KBM-7 (cell line): ENCODE measurements at regions not wholly inside any gene's neighbourhood (a gene's known extent, or its start where the extent isn't known, plus 50 kb on each side); places are given as distances from the start of the nearest gene placed in this dataset.

Experiments used
- DNase-seq: peaks from one replicate; pipeline ENCODE4 v3.0.0-alpha.2; 2015
- in situ Hi-C: fragments of 300-500 bp; cut with MboI; formaldehyde crosslinking; loops from 2 replicates; pipeline ENCODE4 v1.14.3; 2020; ENCODE audit warnings: low sequenced_read_pairs, low pct_unique_long_range_greater_than_20kb, mixed read lengths

GRCh38 chr4:107138433-107138832, 102.3 kb upstream of the DKK2 start:
- in situ Hi-C loops: no loop called here
- DNase-seq: no peak

- DNase-seq: no peak
- in situ Hi-C loops: no loop called here
These were observed 98.0 kb upstream of the DKK2 start for GRCh38 chr4:107133965-107134653.

GRCh38 chr4:107131295-107131694, 95.2 kb upstream of the DKK2 start:
- in situ Hi-C loops: no loop called here

GRCh38 chr4:107130157-107130556, 94.0 kb upstream of the DKK2 start:
- in situ Hi-C loops: no loop called here
- DNase-seq: no peak

More at GRCh38 chr4:107131295-107131694, 95.2 kb upstream of the DKK2 start:
- no peak for DNase-seq

GRCh38 chr4:107129611-107130010, 93.5 kb upstream of the DKK2 start:
- in situ Hi-C loops: no loop called here
- no peak for DNase-seq

- DNase-seq: no peak
- in situ Hi-C loops: no loop called here
These were observed 93.0 kb upstream of the DKK2 start for GRCh38 chr4:107129076-107129475.

- no peak for DNase-seq
- in situ Hi-C loops: no loop called here
These were observed 92.0 kb upstream of the DKK2 start for GRCh38 chr4:107128116-107128515.

- in situ Hi-C loops: no loop called here
These were observed 89.4 kb upstream of the DKK2 start for GRCh38 chr4:107125496-107125895.

GRCh38 chr4:107122736-107123135, 86.6 kb upstream of the DKK2 start:
- DNase-seq: no peak
- in situ Hi-C loops: no loop called here

More at GRCh38 chr4:107125496-107125895, 89.4 kb upstream of the DKK2 start:
- no peak for DNase-seq

- DNase-seq: no peak
These were observed 84.5 kb upstream of the DKK2 start for GRCh38 chr4:107120661-107121060.

GRCh38 chr4:107117726-107118125, 81.6 kb upstream of the DKK2 start:
- in situ Hi-C loops: no loop called here

More at GRCh38 chr4:107120661-107121060, 84.5 kb upstream of the DKK2 start:
- in situ Hi-C loops: no loop called here

GRCh38 chr4:107115185-107115847, 79.2 kb upstream of the DKK2 start:
- in situ Hi-C loops: no loop called here
- DNase-seq: no peak

More at GRCh38 chr4:107117726-107118125, 81.6 kb upstream of the DKK2 start:
- no peak for DNase-seq

GRCh38 chr4:107114059-107114458, 77.9 kb upstream of the DKK2 start:
- in situ Hi-C loops: no loop called here
- DNase-seq: no peak

GRCh38 chr4:107098401-107098800, 62.3 kb upstream of the DKK2 start:
- in situ Hi-C loops: no loop called here
- DNase-seq: no peak

- in situ Hi-C loops: no loop called here
- no peak for DNase-seq
These were observed 58.9 kb upstream of the DKK2 start for GRCh38 chr4:107094976-107095375.

GRCh38 chr4:107094332-107094731, 58.2 kb upstream of the DKK2 start:
- in situ Hi-C loops: no loop called here
- peak; percentile 8 for DNase-seq
